ENCODE measurements at regions not wholly inside any gene's neighbourhood (a gene's known extent, or its start where the extent isn't known, plus 50 kb on each side); places are given as distances from the start of the nearest gene placed in this dataset.

DNA sequence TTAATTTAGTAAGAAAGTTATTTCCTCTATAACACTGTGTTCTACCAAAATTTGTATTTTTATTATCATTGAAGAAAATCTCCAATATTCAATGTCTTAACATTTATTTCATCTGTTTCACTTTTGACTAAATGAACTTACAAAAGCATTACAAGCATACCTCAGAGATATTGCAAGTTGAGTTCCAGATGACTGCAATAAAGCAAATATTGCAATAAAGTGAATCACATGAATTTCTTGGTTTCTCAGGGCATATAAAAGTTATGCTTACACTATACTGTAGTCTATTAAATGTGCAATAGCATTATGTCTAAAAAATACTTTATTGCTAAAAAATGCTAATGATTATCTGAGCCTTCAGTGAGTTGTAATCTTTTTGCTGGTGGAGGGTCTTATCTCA, 78.3 kb downstream of the TTC32 start:
- TF ChIP-seq, protein P1, sequence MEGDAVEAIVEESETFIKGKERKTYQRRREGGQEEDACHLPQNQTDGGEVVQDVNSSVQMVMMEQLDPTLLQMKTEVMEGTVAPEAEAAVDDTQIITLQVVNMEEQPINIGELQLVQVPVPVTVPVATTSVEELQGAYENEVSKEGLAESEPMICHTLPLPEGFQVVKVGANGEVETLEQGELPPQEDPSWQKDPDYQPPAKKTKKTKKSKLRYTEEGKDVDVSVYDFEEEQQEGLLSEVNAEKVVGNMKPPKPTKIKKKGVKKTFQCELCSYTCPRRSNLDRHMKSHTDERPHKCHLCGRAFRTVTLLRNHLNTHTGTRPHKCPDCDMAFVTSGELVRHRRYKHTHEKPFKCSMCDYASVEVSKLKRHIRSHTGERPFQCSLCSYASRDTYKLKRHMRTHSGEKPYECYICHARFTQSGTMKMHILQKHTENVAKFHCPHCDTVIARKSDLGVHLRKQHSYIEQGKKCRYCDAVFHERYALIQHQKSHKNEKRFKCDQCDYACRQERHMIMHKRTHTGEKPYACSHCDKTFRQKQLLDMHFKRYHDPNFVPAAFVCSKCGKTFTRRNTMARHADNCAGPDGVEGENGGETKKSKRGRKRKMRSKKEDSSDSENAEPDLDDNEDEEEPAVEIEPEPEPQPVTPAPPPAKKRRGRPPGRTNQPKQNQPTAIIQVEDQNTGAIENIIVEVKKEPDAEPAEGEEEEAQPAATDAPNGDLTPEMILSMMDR (IDR thresholded peaks at IDR 0.05; ENCODE audit: insufficient read depth, low read depth, low read length, missing control alignments): no peak
- no peak for DNase-seq (ENCODE audit: low read depth)
- H3K4me3 ChIP-seq (ENCODE audit: low read depth, low read length): no peak overlapping the region

GRCh38 chr2:19819097-19820065, 82.4 kb downstream of the TTC32 start:
- H3K4me3 ChIP-seq (ENCODE audit: low read depth, low read length): no peak overlapping the region
- DNase-seq (ENCODE audit: low read depth): no peak
- TF ChIP-seq, protein P1 (IDR thresholded peaks at IDR 0.05; ENCODE audit: insufficient read depth, low read depth, low read length, missing control alignments): no peak

DNA sequence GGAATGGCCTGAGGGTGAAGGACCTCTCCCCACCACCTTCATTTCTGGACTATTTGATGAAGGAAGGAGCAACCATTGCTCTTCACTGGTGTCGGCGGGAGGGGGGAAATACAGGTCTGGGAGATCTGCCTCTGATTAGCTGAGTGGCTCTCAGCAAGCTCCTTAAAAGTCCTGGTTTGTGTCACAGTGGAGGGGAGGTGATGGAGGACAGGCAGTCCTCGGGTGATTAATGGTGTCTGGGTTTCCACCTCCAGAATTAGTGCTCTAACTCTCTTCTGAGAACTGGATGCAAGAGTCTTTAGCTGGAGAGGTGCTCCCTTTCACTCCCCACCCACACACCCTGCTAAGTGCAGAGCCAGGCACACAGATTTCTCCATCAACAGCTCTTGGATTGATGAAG, 83.2 kb downstream of the TTC32 start:
- no peak overlapping the region for H3K4me3 ChIP-seq (ENCODE audit: low read depth, low read length)
- TF ChIP-seq, protein P1 (IDR thresholded peaks at IDR 0.05; ENCODE audit: insufficient read depth, low read depth, low read length, missing control alignments): no peak
- DNase-seq (ENCODE audit: low read depth): no peak

DNA sequence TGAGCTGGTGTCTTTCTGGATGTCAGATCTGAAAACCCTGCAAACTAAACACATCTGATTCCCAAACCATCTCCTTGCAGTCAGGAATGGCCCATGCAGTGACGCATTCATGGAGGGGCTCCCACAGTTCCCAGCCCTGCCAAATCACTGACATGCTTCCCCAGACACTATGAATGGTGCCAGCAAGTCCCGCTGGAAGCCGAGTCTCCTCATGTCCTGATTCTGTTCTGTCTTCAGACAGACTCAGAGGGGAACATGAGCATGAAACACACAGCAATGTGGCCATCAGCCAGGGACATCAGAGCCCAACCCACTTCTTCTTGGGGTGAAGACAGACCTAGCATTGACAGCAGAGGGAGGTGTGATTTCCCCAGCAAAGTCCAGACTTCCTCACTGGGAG, 83.7 kb downstream of the TTC32 start:
- TF ChIP-seq, protein P1 (IDR thresholded peaks at IDR 0.05; ENCODE audit: insufficient read depth, low read depth, low read length, missing control alignments): no peak
- no peak for DNase-seq (ENCODE audit: low read depth)
- no peak overlapping the region for H3K4me3 ChIP-seq (ENCODE audit: low read depth, low read length)

DNA sequence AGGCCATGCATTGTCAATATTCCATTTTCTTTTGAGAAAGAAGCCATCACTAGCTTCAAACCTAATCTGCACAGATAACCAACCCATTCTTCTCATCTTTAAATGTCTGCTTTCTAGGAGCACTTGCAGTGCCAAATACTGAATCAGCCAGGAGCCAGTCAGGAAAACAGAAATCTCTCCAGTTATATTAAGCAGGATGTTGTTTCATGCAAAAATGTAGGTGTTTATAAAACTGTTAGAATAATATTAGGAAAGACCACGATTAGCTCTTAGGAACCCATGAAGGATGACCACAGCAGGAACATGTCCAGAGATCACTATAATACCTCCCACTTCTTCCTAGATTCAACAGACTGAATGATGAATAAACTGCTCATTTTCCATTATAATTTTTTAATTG, 86.0 kb downstream of the TTC32 start:
- DNase-seq (ENCODE audit: low read depth): no peak
- TF ChIP-seq, protein P1 (IDR thresholded peaks at IDR 0.05; ENCODE audit: insufficient read depth, low read depth, low read length, missing control alignments): no peak
- H3K4me3 ChIP-seq (ENCODE audit: low read depth, low read length): no peak overlapping the region

DNA sequence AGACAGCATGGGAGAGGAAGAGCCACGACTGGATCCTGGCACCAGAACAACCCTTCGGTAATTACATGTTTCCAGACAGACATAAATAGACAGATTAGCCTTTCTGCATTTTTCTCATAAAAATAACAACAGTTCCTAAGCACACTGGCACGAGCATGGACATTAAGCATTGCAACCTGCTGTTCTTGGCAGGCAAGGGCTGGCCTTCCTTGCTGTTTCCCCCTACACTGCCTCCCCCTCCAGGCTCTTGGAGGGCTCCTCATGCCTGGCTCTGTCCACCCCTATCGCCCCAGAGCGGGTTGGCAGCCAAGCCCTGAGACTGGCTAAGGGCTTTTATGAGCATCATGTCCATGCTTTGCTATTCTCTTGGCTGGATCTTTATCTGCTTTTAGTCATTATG, 89.6 kb downstream of the TTC32 start:
- DNase-seq (ENCODE audit: low read depth): no peak
- TF ChIP-seq, protein P1 (IDR thresholded peaks at IDR 0.05; ENCODE audit: insufficient read depth, low read depth, low read length, missing control alignments): no peak
- H3K4me3 ChIP-seq (ENCODE audit: low read depth, low read length): no peak overlapping the region
